WTC11 (cell line): ENCODE measurements at regions not wholly inside any gene's neighbourhood (a gene's known extent, or its start where the extent isn't known, plus 50 kb on each side); places are given as distances from the start of the nearest gene placed in this dataset.

Experiments used
- ATAC-seq: fragments of 200-7000 bp; cut with Tn5 transposase; 2 replicates; pipeline ENCODE4 v1.10.0; 2021; ENCODE audit warnings: mild to moderate bottlenecking, moderate library complexity
- CTCF ChIA-PET: fragments of 300-600 bp; sonication (Branson Sonifier 250); formaldehyde crosslinking; loops from one replicate; lab custom pipeline; 2021; ENCODE audit warnings: antibody characterized with exemption; lab: Charles Lee
- POLR2A ChIA-PET: fragments of 350-600 bp; sonication (Branson Sonifier 250); formaldehyde crosslinking; loops from one replicate; lab custom pipeline; 2021; ENCODE audit warnings: antibody characterized with exemption; lab: Charles Lee
- DNase-seq: peaks from one replicate; pipeline ENCODE4 v3.0.0; 2021; ENCODE audit warnings: low spot score
- H3K27ac Mint-ChIP-seq: 2 replicates; pipeline ENCODE4 v1.8.0; 2021; ENCODE audit warnings: mixed read lengths
- H3K27me3 Mint-ChIP-seq: 2 replicates; pipeline ENCODE4 v1.8.0; 2021; ENCODE audit warnings: low read depth, mild to moderate bottlenecking, moderate library complexity, mixed read lengths
- H3K36me3 Mint-ChIP-seq: 2 replicates; pipeline ENCODE4 v1.8.0; 2021; ENCODE audit warnings: mixed read lengths
- H3K4me1 Mint-ChIP-seq: 2 replicates; pipeline ENCODE4 v1.8.0; 2022; ENCODE audit warnings: mixed read lengths
- H3K4me3 Mint-ChIP-seq: 2 replicates; pipeline ENCODE4 v1.8.0; 2021; ENCODE audit warnings: mild to moderate bottlenecking, moderate library complexity, mixed read lengths
- H3K9me3 Mint-ChIP-seq: 2 replicates; pipeline ENCODE4 v1.8.0; 2021; ENCODE audit warnings: mixed read lengths
- ATF2 ChIP-seq: sonication (generic); formaldehyde crosslinking; IDR thresholded peaks from 2 replicates; pipeline ENCODE4 v1.8.1; 2022; ENCODE audit warnings: low read depth, missing genetic modification reagents, borderline replicate concordance
- ATF3 ChIP-seq: sonication (generic); formaldehyde crosslinking; conservative IDR thresholded peaks from 2 replicates; pipeline ENCODE4 v1.8.1; 2022; ENCODE audit warnings: mild to moderate bottlenecking, missing genetic modification reagents
- ELF4 ChIP-seq: sonication (generic); formaldehyde crosslinking; IDR thresholded peaks from 2 replicates; pipeline ENCODE4 v1.8.1; 2022; ENCODE audit warnings: low read depth, mild to moderate bottlenecking, moderate library complexity, missing genetic modification reagents
- FOXP4 ChIP-seq: sonication (generic); formaldehyde crosslinking; IDR thresholded peaks from 2 replicates; pipeline ENCODE4 v1.8.0; 2022; ENCODE audit warnings: mild to moderate bottlenecking, missing genetic modification reagents
- GTF2I ChIP-seq: fragments of 250-450 bp; sonication (Bioruptor Pico); conservative IDR thresholded peaks from 2 replicates; pipeline ENCODE4 v1.4.0; 2021; ENCODE audit warnings: mild to moderate bottlenecking
- NFYB ChIP-seq: sonication (generic); formaldehyde crosslinking; conservative IDR thresholded peaks from 2 replicates; pipeline ENCODE4 v1.8.0; 2022; ENCODE audit warnings: low read depth, missing genetic modification reagents
- OVOL2 ChIP-seq: fragments of 250-450 bp; sonication (Bioruptor Pico); IDR thresholded peaks from 2 replicates; pipeline ENCODE4 v1.9.0; 2021; ENCODE audit warnings: mild to moderate bottlenecking, borderline replicate concordance
- ZNF317 ChIP-seq: sonication (generic); formaldehyde crosslinking; IDR thresholded peaks from 2 replicates; pipeline ENCODE4 v1.8.1; 2023; ENCODE audit warnings: low read depth, mild to moderate bottlenecking, moderate library complexity, missing genetic modification reagents, borderline replicate concordance
- ZNF396 ChIP-seq: fragments of 250-450 bp; sonication (Bioruptor Pico); IDR thresholded peaks from 2 replicates; pipeline ENCODE4 v1.8.0; 2021; ENCODE audit warnings: mild to moderate bottlenecking, moderate library complexity, borderline replicate concordance
- ZNF512 ChIP-seq: sonication (generic); formaldehyde crosslinking; IDR thresholded peaks from 2 replicates; pipeline ENCODE4 v1.8.1; 2022; ENCODE audit warnings: missing genetic modification reagents, borderline replicate concordance
- TF ChIP-seq, protein P1 (sequence below): fragments of 250-450 bp; sonication (Bioruptor Pico); IDR thresholded peaks from 2 replicates; pipeline ENCODE4 v1.9.0; 2021; ENCODE audit warnings: moderate library complexity, mild to moderate bottlenecking, inconsistent platforms, borderline replicate concordance
- TF ChIP-seq, protein P2 (sequence below): sonication (generic); formaldehyde crosslinking; IDR thresholded peaks from 2 replicates; pipeline ENCODE4 v1.8.1; 2022; ENCODE audit warnings: mild to moderate bottlenecking, moderate library complexity, missing genetic modification reagents
- TF ChIP-seq, protein P3 (sequence below): fragments of 250-450 bp; sonication (Bioruptor Pico); IDR thresholded peaks from 2 replicates; pipeline ENCODE4 v1.8.0; 2021; ENCODE audit warnings: mild to moderate bottlenecking
- TF ChIP-seq, protein P4 (sequence below): sonication (generic); formaldehyde crosslinking; IDR thresholded peaks from 2 replicates; pipeline ENCODE4 v1.8.0; 2022; ENCODE audit warnings: mild to moderate bottlenecking, missing genetic modification reagents
- TF ChIP-seq, protein P5 (sequence below): fragments of 250-450 bp; sonication (Bioruptor Pico); IDR thresholded peaks from 2 replicates; pipeline ENCODE4 v2.1.2; 2022; ENCODE audit warnings: mild to moderate bottlenecking, moderate library complexity

DNA sequence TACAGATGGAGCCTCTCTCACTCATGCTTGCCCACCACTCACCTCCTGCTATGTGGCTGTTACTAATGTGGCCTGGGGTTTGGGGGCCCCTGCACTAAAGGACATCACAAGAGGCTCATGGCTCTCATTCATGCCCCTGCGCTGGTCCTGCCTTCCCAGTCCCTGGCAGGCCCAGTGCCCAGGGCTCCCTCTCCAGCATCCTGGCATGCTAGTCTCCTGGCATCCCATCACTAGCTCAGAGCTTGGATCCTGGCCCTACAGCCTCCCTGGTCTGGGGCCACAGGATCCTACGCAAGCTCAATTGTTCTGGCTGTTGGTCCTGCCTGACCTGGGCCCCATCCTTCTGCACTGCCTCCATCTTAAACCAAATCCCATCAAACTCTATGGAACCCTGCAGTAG, 685.4 kb downstream of the PTPRU start (continued):
- TF ChIP-seq, protein P1, sequence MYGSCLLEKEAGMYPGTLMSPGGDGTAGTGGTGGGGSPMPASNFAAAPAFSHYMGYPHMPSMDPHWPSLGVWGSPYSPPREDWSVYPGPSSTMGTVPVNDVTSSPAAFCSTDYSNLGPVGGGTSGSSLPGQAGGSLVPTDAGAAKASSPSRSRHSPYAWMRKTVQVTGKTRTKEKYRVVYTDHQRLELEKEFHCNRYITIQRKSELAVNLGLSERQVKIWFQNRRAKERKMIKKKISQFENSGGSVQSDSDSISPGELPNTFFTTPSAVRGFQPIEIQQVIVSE (CRISPR knock-in tag), result no peak
- TF ChIP-seq, protein P2, sequence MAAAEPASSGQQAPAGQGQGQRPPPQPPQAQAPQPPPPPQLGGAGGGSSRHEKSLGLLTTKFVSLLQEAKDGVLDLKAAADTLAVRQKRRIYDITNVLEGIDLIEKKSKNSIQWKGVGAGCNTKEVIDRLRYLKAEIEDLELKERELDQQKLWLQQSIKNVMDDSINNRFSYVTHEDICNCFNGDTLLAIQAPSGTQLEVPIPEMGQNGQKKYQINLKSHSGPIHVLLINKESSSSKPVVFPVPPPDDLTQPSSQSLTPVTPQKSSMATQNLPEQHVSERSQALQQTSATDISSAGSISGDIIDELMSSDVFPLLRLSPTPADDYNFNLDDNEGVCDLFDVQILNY (CRISPR knock-in tag), result no peak
- no peak for TF ChIP-seq ZNF512 (CRISPR knock-in tag)
- TF ChIP-seq, protein P3, sequence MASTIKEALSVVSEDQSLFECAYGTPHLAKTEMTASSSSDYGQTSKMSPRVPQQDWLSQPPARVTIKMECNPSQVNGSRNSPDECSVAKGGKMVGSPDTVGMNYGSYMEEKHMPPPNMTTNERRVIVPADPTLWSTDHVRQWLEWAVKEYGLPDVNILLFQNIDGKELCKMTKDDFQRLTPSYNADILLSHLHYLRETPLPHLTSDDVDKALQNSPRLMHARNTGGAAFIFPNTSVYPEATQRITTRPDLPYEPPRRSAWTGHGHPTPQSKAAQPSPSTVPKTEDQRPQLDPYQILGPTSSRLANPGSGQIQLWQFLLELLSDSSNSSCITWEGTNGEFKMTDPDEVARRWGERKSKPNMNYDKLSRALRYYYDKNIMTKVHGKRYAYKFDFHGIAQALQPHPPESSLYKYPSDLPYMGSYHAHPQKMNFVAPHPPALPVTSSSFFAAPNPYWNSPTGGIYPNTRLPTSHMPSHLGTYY (CRISPR knock-in tag), result no peak
- TF ChIP-seq ATF3 (CRISPR knock-in tag), result no peak
- TF ChIP-seq, protein P4, sequence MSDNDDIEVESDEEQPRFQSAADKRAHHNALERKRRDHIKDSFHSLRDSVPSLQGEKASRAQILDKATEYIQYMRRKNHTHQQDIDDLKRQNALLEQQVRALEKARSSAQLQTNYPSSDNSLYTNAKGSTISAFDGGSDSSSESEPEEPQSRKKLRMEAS, result no peak
- TF ChIP-seq ELF4 (CRISPR knock-in tag), result no peak

DNA sequence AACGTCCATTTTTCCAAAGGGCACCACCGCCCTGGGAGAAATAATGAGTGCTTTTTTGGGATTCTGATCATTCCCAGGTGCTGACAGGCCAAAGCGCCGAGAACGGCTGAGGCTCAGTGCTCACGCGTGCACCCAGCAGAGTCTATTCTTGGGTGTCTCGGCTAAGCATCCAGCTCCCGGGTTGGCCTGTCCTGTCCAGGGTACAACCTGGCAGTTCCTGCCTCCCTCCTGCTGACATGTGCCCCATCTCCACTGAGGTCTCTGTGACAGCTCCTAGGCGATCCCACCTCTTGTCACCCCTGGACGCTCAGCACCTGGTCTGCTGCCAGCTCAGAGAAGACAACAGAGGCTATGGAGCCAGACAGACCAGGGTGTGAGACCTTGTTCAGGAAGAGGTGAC, 684.5 kb downstream of the PTPRU start:
- TF ChIP-seq ZNF317 (CRISPR knock-in tag), result no peak
- TF ChIP-seq OVOL2, result no peak
- TF ChIP-seq FOXP4 (CRISPR knock-in tag), result no peak
- TF ChIP-seq NFYB, result no peak
- no peak for TF ChIP-seq ZNF396 (CRISPR knock-in tag)
- TF ChIP-seq, protein P5, sequence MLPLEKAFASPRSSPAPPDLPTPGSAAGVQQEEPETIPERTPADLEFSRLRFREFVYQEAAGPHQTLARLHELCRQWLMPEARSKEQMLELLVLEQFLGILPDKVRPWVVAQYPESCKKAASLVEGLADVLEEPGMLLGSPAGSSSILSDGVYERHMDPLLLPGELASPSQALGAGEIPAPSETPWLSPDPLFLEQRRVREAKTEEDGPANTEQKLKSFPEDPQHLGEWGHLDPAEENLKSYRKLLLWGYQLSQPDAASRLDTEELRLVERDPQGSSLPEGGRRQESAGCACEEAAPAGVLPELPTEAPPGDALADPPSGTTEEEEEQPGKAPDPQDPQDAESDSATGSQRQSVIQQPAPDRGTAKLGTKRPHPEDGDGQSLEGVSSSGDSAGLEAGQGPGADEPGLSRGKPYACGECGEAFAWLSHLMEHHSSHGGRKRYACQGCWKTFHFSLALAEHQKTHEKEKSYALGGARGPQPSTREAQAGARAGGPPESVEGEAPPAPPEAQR (CRISPR knock-in tag), result no peak
- no peak for TF ChIP-seq GTF2I (CRISPR knock-in tag)
- TF ChIP-seq ATF2, result no peak
- TF ChIP-seq, protein P3 (CRISPR knock-in tag), result no peak
- Mint-ChIP-seq H3K4me1 (peaks cover 58% of the 10 kb centered on the region), H3K36me3 (no peaks in the 10 kb centered on the region), H3K4me3 (no peak overlapping the region), H3K9me3 (peaks cover 8% of the 10 kb centered on the region; the same call in 1 of the 2 replicates), H3K27me3 (peaks cover under 1% of the 10 kb centered on the region; the same call in 1 of the 2 replicates), H3K27ac (no peak overlapping the region)
- ATAC-seq (no peak), DNase-seq (no peak)
- CTCF ChIA-PET, result interaction anchor here (1.1 to 1.4 kb wide), 2 partner anchors 72 to 183 kb away, joined by 3 read pairs; no protein-coding TSS in a partner anchor
- POLR2A ChIA-PET, result interaction anchor here (0.6 kb wide), 1 partner anchor 36 kb away, joined by 4 read pairs; no protein-coding TSS in a partner anchor
